Ovary (tissue), 7 donors: ENCODE measurements at regions not wholly inside any gene's neighbourhood (a gene's known extent, or its start where the extent isn't known, plus 50 kb on each side); places are given as distances from the start of the nearest gene placed in this dataset.

Experiments used
- DNase-seq, 5 donors: peaks; one replicate each; pipeline ENCODE4 v3.0.0-alpha.2; 2019 to 2020
- H3K27ac ChIP-seq, 2 donors: fragments of 200-600 bp; one replicate each; pipeline versions ENCODE4 v1.5.1 to v1.8.0; 2019 to 2022
- H3K27me3 ChIP-seq: fragments of 200-600 bp; one replicate; pipeline ENCODE4 v1.8.0; 2022
- H3K36me3 ChIP-seq: fragments of 200-600 bp; sonication (generic); one replicate; pipeline ENCODE4 v1.5.1; 2019
- H3K4me1 ChIP-seq: one replicate; pipeline ENCODE4 v1.8.1; 2013; ENCODE audit warnings: mild to moderate bottlenecking, moderate library complexity; ENCODE audit not compliant: insufficient read depth
- H3K4me3 ChIP-seq: fragments of 200-600 bp; sonication (generic); one replicate; pipeline ENCODE4 v1.5.1; 2017
- H3K9me3 ChIP-seq, 2 donors: fragments of 200-600 bp in 1 of 2; sonication (generic) in 1 of 2; one replicate each; pipeline versions ENCODE4 v1.5.1 to v1.8.1; 2013 to 2019; ENCODE audit warnings: mild to moderate bottlenecking in 1 of 2, moderate library complexity in 1 of 2
- EP300 ChIP-seq: sonication (generic); formaldehyde crosslinking; IDR thresholded peaks from one replicate; pipeline ENCODE4 v1.6.1; 2017; ENCODE audit warnings: antibody characterized with exemption
- POLR2A ChIP-seq: fragments of 450-650 bp; IDR thresholded peaks from one replicate; pipeline ENCODE4 v1.6.1; 2017; ENCODE audit warnings: antibody characterized with exemption, mild to moderate bottlenecking, moderate library complexity
- WGBS, 3 donors: extraction: QIAGEN DNeasy Blood & Tissue Kit in 1 of 3; methylation state at CpG; one replicate each; pipeline versions ENCODE4 v1.1.5 to v1.1.7; 2013 to 2017; 5-methylcytosine and 5-hydroxymethylcytosine counted together
- intact Hi-C, 4 donors: fragments of 100-400 bp; cut with DNase I; formaldehyde crosslinking; loops; one replicate each; pipeline versions ENCODE4 v1.11.0 to v1.15.1; 2022 to 2023
- TF ChIP-seq, protein P1 (sequence below), 3 donors: fragments of 450-650 bp in 2 of 3; fragments of 200-600 bp in 1 of 3; IDR thresholded peaks; one replicate each; pipeline versions ENCODE4 v1.5.1 to v1.8.0; 2016 to 2022; ENCODE audit warnings: antibody characterized with exemption in 3 of 3, mild to moderate bottlenecking in 1 of 3
- donor health status: DM: no; HTN: no; CAD: no; lungs with moderate emphysema.
- donor health status: DM: no; HTN: no; CAD: no.
- donor health status: Bipolar disorder and iron deficiency.
- donor health status: DM: no; HTN: no; CAD: no.
- donor health status: DM: yes; HTN: yes; CAD: no.

DNA sequence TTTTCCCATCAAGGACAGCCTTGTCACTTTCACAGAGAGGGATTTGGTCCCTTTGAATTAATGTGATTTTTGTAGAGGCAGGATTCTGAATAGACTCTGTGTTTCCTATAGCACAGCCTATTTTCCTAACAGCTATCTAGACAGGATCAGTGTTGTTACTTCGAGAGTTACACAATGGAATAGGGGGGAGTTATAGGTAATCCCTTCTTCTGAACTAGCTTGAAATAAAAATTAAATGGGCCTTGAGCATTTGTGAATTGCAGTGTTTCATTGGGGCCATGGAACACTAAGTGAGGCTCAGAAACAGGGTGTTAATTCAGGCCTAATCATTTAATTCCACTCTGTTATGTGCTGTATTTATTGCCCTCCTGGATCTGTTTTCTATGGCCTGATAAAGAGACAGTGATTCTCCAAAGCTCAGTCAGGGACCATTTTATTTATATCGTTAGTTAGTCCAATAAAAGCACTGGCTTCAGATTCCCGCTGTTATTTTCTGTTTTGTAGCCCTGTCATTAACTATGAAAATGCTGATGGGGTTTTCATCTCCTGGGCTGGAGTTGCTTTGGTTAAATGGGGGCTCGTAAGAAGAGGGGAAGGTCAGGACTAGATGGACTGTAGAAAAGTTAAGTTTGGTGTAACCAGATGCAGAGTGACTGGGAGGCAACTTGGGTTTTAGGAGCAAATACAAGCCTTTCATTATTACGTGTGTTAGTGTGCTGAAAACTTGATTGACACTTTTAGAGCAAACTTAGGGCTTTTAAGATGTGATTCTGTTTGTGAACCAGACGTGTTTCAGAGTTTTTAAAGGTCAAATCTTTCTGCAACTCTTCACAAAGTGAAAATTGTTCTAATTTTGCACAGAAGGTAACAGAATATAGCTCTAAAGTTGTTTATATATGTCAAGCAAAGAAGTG lies 461.0 kb upstream of the HNRNPA3 start:
- no peak overlapping the region for H3K4me3 ChIP-seq
- no peaks in the 10 kb centered on the region for H3K27me3 ChIP-seq
- intact Hi-C loops, result no loop called here
- H3K27ac ChIP-seq, result no peak overlapping the region
- DNase-seq, result no peak
- H3K36me3 ChIP-seq, result no peaks in the 10 kb centered on the region
- peaks cover 2% of the 10 kb centered on the region for H3K4me1 ChIP-seq
- H3K9me3 ChIP-seq, result no peaks in the 10 kb centered on the region
- no peak for TF ChIP-seq EP300
- TF ChIP-seq, protein P1, sequence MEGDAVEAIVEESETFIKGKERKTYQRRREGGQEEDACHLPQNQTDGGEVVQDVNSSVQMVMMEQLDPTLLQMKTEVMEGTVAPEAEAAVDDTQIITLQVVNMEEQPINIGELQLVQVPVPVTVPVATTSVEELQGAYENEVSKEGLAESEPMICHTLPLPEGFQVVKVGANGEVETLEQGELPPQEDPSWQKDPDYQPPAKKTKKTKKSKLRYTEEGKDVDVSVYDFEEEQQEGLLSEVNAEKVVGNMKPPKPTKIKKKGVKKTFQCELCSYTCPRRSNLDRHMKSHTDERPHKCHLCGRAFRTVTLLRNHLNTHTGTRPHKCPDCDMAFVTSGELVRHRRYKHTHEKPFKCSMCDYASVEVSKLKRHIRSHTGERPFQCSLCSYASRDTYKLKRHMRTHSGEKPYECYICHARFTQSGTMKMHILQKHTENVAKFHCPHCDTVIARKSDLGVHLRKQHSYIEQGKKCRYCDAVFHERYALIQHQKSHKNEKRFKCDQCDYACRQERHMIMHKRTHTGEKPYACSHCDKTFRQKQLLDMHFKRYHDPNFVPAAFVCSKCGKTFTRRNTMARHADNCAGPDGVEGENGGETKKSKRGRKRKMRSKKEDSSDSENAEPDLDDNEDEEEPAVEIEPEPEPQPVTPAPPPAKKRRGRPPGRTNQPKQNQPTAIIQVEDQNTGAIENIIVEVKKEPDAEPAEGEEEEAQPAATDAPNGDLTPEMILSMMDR (IDR thresholded peaks at IDR 0.05), result no peak
- TF ChIP-seq POLR2A, result no peak
- 64 to 71% (median 65%) methylated on average over 6 of the region's 6 CpGs for WGBS, 3 donors

DNA sequence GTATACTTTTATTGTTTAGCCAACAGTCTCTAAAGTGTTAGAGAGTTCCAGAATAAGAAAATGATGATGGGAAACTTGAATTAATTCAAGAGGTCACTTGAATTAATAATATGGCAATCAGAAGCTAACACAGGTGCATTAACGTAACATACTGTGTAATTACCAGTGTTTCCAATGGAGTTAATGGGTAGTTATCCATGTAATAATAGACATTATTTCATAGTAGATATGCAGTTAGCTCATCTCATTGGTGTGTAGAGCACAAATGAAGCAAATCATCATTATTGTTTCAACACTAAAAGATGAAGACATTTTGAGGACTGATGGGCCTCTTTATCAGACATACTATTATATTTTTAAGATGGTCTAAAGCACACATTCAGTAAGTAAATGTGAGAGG lies 460.3 kb upstream of the HNRNPA3 start:
- no peaks in the 10 kb centered on the region for H3K27me3 ChIP-seq
- 96 to 100% (median 98%) methylated on average over 1 of the region's 1 CpG for WGBS, 3 donors
- H3K36me3 ChIP-seq, result no peaks in the 10 kb centered on the region
- DNase-seq, result no peak
- H3K27ac ChIP-seq, result no peak overlapping the region
- H3K4me3 ChIP-seq, result no peak overlapping the region
- no peaks in the 10 kb centered on the region for H3K9me3 ChIP-seq
- intact Hi-C loops, result no loop called here
- H3K4me1 ChIP-seq, result peaks cover 2% of the 10 kb centered on the region
- TF ChIP-seq EP300, result no peak
- no peak for TF ChIP-seq POLR2A
- TF ChIP-seq, protein P1 (IDR thresholded peaks at IDR 0.05), result no peak

DNA sequence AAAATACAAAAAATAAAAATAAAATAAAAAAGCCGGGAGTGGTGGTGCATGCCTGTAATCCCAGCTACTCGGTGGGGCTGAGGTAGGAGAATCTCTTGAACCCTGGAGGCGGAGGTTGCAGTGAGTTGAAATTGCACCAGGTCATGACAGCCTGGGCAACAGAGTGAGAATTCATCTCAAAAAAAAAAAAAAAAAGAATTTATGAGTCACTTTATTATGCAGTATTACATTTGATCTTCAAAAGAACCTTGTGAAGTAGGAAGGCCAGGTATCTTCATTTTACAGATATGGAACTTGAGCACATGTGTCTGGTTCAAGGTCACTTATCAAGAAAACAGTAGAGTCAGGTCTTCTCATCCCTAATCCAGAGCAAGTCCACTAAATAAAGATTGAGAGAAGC lies 459.4 kb upstream of the HNRNPA3 start:
- Histone ChIP-seq H3K36me3 (no peaks in the 10 kb centered on the region), H3K27me3 (no peaks in the 10 kb centered on the region), H3K4me3 (no peak overlapping the region), H3K9me3 (no peaks in the 10 kb centered on the region), H3K27ac (no peak overlapping the region), H3K4me1 (peaks cover 2% of the 10 kb centered on the region)
- intact Hi-C loops, result no loop called here
- no peak for TF ChIP-seq POLR2A
- TF ChIP-seq EP300, result no peak
- TF ChIP-seq, protein P1 (IDR thresholded peaks at IDR 0.05), result no peak
- no peak for DNase-seq
- 78 to 93% (median 82%) methylated on average over 3 of the region's 3 CpGs for WGBS, 3 donors

DNA sequence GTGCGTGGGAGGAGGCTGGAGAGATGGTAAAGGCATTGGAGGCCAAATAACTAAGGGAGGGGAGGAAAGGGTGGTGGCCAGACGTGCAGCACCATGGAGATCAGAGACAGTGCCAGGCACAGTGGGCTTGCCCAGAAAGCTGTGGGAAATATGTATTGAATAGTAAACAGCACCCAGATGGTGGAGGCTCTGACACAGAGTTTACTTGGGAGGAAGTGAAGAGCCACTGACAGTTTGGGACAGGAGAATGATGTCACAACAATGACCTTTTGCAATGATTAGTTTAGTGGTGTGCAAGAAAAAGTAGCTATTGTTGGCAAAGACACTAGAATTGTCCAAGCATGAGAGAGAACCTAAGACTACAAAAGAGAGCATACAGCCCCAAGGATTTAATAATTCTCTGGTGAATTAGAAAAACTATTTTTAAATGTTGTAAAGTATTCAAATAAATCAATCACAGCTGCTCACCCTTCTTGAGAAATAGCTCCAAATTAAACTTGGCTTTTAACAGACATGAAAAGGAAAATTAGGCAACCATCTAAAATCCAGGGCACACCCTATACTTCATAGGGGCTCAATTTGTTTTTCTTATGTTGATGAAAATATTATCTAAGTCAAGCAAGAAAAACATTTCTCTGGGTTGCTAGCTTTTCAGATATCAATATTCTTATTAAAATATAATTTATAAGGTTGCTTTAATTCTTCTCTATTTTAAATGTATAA lies 458.7 kb upstream of the HNRNPA3 start:
- DNase-seq, result no peak
- H3K9me3 ChIP-seq, result no peaks in the 10 kb centered on the region
- H3K36me3 ChIP-seq, result no peaks in the 10 kb centered on the region
- TF ChIP-seq, protein P1 (IDR thresholded peaks at IDR 0.05), result no peak
- TF ChIP-seq POLR2A, result no peak
- no peak for TF ChIP-seq EP300
- intact Hi-C loops, result no loop called here
- 49 to 55% (median 49%) methylated on average over 2 of the region's 2 CpGs for WGBS, 3 donors
- H3K27me3 ChIP-seq, result no peaks in the 10 kb centered on the region
- H3K4me1 ChIP-seq, result no peaks in the 10 kb centered on the region
- no peak overlapping the region for H3K4me3 ChIP-seq
- no peak overlapping the region for H3K27ac ChIP-seq
